GM11168 (cell line): ENCODE measurements at regions not wholly inside any gene's neighbourhood (a gene's known extent, or its start where the extent isn't known, plus 50 kb on each side); places are given as distances from the start of the nearest gene placed in this dataset.

Experiments
- in situ Hi-C: fragments of 300-500 bp; cut with MboI; formaldehyde crosslinking; loops from one replicate; pipeline ENCODE4 v1.12.0; 2022; ENCODE audit warnings: low sequenced_read_pairs; ENCODE audit not compliant: unreplicated experiment

GRCh38 chr11:37092487-37092886 lies 494.5 kb upstream of the RAG2 start:
- in situ Hi-C loops, result no loop called here

GRCh38 chr11:37089439-37089838 lies 491.4 kb upstream of the RAG2 start:
- in situ Hi-C loops, result no loop called here

GRCh38 chr11:37088573-37088910 lies 490.5 kb upstream of the RAG2 start:
- in situ Hi-C loops, result no loop called here

- in situ Hi-C loops, result no loop called here
Observed at GRCh38 chr11:37087650-37088572, 489.9 kb upstream of the RAG2 start.

GRCh38 chr11:37078521-37078920 lies 480.5 kb upstream of the RAG2 start:
- in situ Hi-C loops, result no loop called here

- in situ Hi-C loops, result no loop called here
Observed at GRCh38 chr11:37076866-37077265, 478.8 kb upstream of the RAG2 start.

GRCh38 chr11:37072538-37073055 lies 474.6 kb upstream of the RAG2 start:
- in situ Hi-C loops, result no loop called here

- in situ Hi-C loops, result no loop called here
Observed at GRCh38 chr11:37050311-37050710, 452.3 kb upstream of the RAG2 start.

GRCh38 chr11:37040921-37041320 lies 442.9 kb upstream of the RAG2 start:
- in situ Hi-C loops, result no loop called here

- in situ Hi-C loops, result no loop called here
Observed at GRCh38 chr11:37038911-37039310, 440.9 kb upstream of the RAG2 start.

- in situ Hi-C loops, result no loop called here
Observed at GRCh38 chr11:37026741-37027140, 428.7 kb upstream of the RAG2 start.

- in situ Hi-C loops, result no loop called here
Observed at GRCh38 chr11:37026326-37026725, 428.3 kb upstream of the RAG2 start.

GRCh38 chr11:37006563-37006962 lies 408.5 kb upstream of the RAG2 start:
- in situ Hi-C loops, result no loop called here

GRCh38 chr11:37002831-37003230 lies 404.8 kb upstream of the RAG2 start:
- in situ Hi-C loops, result no loop called here

- in situ Hi-C loops, result no loop called here
Observed at GRCh38 chr11:36997656-36998055, 399.6 kb upstream of the RAG2 start.

- in situ Hi-C loops, result no loop called here
Observed at GRCh38 chr11:36996795-36997194, 398.8 kb upstream of the RAG2 start.

- in situ Hi-C loops, result no loop called here
Observed at GRCh38 chr11:36994208-36994607, 396.2 kb upstream of the RAG2 start.

GRCh38 chr11:36988556-36988955 lies 390.5 kb upstream of the RAG2 start:
- in situ Hi-C loops, result no loop called here

GRCh38 chr11:36985562-36985961 lies 387.5 kb upstream of the RAG2 start:
- in situ Hi-C loops, result no loop called here

GRCh38 chr11:36976741-36977140 lies 378.7 kb upstream of the RAG2 start:
- in situ Hi-C loops, result loop anchor here (10.0 kb wide), 1 partner anchor 398 kb away; no protein-coding TSS in a partner anchor

GRCh38 chr11:36974771-36975170 lies 376.7 kb upstream of the RAG2 start:
- in situ Hi-C loops, result loop anchor here (10.0 kb wide), 1 partner anchor 400 kb away; no protein-coding TSS in a partner anchor

- in situ Hi-C loops, result no loop called here
Observed at GRCh38 chr11:36953976-36954375, 355.9 kb upstream of the RAG2 start.
